HG03439 (cell line): ENCODE measurements at regions not wholly inside any gene's neighbourhood (a gene's known extent, or its start where the extent isn't known, plus 50 kb on each side); places are given as distances from the start of the nearest gene placed in this dataset.

Source experiments
- ATAC-seq: cut with Tn5 transposase; IDR thresholded peaks from one replicate; pipeline ENCODE4 v1.9.1; 2021; ENCODE audit warnings: mild to moderate bottlenecking, moderate library complexity; ENCODE audit not compliant: unreplicated experiment

GRCh38 chr5:105563842-105564241 lies 2001.3 kb upstream of the NUDT12 start:
- no peak for ATAC-seq

GRCh38 chr5:105554568-105555169 lies 1992.1 kb upstream of the NUDT12 start:
- no peak for ATAC-seq

GRCh38 chr5:105544300-105544699 lies 1981.7 kb upstream of the NUDT12 start:
- ATAC-seq: no peak

DNA sequence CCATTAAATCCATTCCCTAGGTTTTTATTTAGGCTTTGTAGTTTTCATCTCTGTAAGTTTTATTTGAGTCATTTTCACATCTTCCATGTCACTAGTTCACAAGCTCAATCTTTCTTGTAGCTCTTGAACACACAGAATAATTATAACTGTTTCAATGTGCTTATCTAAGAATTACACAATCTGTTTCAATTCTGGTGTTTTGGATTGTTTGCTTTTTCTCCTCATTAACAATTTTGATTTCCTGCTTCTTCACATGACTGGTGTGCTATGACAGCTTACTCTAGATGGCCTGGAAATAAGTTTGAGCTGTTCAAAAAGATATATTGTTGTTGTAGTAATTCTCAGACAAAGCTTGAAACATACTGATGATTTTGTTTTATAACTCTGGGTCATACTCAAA lies 1974.1 kb upstream of the NUDT12 start:
- no peak for ATAC-seq

DNA sequence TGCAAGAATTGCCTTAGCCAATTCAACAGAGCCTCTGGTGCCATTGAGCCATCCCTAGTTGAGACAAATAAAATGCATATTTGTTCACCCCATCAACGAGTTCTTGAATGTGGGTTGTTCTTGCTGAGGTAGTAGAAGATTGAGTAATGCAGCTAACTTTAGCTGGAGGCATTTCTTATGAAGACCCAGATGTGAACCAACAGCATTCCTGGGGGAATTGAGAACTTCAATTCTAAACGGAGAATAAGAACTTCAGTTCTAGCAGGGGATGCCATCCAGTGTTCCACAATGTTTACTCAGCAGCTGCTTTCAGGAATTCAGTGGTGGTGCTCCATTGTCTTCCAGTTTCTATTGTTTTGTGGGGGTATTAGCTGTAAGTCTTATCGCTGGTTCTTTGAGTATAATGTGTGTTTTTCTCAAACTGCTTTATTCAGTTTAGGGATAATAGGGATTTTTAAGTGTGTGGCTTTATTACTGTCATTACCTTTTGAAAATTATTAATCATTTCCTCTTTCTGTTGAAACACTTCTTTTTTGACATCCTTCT lies 1968.2 kb upstream of the NUDT12 start:
- no peak for ATAC-seq

- no peak for ATAC-seq
Measured at GRCh38 chr5:105529851-105530250, 1967.3 kb upstream of the NUDT12 start.

- no peak for ATAC-seq
Measured at GRCh38 chr5:105508519-105508918, 1945.9 kb upstream of the NUDT12 start.

DNA sequence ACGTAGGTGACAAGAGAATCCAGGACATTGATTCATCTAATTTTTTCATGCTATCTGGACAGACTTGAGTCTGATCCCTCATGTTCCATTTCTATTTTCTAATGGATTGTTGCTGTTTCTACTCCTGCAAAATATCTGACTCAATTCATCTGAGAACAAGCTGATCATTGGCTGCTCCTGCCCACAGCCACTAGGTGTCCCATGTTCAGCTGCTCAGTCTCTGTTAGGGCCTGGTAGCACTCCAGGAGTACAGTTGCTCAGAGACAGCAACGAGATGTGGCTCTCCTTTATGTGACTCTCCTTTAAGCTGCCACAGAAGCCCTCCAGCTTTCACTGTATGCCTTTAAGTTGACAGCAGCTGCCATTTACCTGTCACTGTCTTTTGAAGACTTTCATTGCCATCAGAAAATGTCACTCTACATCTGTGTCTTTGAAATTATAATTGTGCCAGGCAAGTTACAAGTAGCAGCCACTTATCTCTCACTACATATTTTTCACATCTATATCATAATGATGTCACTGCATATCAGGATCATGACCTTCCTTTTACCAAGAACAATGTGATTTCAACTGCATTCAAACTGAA lies 1944.2 kb upstream of the NUDT12 start:
- ATAC-seq: no peak

- ATAC-seq: no peak
Measured at GRCh38 chr5:105503950-105504349, 1941.4 kb upstream of the NUDT12 start.

GRCh38 chr5:105501315-105501714 lies 1938.7 kb upstream of the NUDT12 start:
- ATAC-seq: no peak

DNA sequence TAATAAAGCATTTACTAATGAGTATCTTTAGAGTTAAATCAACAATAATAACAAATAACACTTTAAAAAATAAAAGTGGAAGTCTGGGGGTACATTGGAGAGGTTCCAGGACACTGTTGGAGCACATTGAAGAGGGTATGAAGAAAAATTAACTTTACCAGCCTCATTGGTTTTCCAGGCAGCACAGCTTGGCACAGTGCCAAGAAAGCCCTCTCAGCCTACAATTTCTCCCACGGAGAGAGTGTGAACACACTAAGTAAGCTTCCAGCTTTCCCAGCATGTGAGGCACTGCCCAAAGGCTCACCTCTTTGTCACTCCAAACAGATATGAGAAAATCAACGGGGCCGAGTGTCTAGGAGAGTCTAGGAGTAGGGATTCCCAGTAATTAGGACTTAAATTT lies 1912.8 kb upstream of the NUDT12 start:
- no peak for ATAC-seq

- no peak for ATAC-seq
Measured at GRCh38 chr5:105462377-105462776, 1899.8 kb upstream of the NUDT12 start.

- ATAC-seq: no peak
Measured at GRCh38 chr5:105460721-105461120, 1898.1 kb upstream of the NUDT12 start.

DNA sequence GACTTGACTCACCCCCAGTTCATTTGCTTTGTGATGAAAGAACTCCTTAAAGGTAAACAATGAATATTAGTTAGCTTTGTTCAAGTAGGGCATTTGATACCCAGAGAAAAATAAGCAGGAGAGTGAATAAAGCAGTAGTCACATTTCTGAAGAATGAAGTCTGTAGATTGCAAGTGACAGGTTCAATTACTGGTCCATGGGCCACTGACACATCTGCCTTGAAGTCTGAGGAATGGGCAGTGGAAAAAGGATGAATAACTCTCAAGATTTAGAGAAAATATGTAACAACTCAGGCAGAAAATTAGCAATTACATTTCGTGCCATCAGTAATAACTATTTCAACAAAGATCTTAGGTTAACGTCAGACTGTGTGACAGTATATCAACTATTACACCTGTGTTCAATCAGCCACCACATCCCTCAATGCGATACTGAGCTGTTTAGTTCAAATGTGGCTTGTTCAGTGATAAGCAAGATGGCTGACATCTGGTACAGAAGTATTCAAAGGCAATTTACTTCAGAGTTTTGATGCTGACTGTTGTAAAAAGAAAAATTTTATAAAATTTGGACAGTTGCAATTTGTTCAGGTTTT lies 1890.7 kb upstream of the NUDT12 start:
- ATAC-seq: no peak

GRCh38 chr5:105448271-105448670 lies 1885.7 kb upstream of the NUDT12 start:
- no peak for ATAC-seq

DNA sequence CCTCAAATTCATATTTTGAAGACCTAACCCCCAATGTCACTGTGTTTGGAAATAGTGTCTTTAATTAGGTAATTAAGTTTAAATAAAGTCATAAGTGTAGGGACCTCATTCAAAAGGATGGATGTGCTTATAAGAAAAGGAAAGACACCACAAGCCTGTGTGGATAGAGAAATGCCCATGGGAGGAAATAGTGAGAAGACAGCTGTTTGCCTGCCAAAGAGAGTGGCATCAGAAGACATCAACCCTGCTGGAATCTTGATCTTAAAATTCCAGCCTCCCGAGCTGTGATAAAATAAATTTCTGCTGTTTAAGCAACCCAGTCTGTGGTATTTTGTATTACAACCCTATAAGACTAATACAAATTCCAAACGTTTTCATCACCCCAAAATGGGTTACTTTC lies 1867.9 kb upstream of the NUDT12 start:
- ATAC-seq: no peak

DNA sequence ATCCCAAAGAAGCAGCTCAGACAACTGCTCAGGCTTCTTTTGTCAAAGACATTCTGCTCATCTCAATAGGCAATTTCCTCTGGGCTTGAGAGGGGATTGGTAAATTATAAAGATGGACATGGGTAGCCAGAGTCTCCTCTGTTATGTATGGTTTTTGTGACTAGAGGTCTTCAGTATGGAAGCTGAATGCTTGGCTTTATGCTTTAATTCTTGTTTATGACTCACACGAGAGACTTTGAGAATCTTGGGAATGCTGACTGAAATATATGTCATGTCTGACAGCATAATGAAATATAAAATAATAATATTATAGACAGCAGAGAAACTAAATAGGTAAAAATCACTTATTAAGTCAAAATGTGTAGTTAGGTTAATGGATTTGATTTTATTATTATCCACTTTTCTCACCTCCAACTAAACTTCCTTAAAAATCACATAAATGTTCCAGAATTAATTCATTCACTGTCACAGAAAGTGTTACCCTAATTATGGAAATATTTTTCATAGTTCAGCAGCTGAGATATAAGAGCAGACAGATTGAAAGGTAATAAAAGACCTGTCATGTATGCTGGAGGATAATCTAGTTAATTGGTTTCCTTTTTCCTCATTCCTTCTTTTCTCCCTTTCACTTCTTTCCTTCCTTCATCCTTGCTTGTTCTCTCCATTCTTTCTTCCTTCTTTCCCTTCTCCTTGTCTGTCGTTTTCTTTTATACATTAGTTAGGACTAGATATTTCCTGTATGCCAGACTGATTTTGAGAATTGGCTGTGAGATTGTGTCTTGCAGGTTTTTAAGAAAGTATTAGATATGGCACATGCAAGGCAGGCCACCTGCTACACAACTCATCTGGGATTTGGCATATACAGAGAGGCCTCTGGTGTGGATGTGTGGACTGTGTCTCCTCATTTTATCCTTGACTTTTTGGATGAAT lies 1866.1 kb upstream of the NUDT12 start:
- no peak for ATAC-seq

DNA sequence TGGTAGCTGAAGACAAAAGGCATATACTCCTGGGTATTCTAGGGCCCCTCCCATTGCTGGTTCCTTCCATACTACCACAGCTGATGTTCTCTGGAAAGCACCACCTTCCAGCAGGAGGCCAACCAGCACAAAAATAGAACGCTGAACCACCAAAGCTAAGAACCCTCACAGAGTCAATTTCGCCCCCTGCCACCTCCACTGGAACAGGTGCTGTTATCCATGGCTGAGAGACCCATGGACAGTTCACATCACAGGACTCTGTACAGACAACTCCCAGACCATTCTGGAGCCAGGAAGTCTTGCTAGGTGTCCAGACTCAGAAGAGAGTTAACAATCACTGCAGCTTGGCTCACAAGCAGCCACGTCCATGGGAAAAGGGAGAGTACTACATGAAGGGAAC lies 1851.5 kb upstream of the NUDT12 start:
- no peak for ATAC-seq

DNA sequence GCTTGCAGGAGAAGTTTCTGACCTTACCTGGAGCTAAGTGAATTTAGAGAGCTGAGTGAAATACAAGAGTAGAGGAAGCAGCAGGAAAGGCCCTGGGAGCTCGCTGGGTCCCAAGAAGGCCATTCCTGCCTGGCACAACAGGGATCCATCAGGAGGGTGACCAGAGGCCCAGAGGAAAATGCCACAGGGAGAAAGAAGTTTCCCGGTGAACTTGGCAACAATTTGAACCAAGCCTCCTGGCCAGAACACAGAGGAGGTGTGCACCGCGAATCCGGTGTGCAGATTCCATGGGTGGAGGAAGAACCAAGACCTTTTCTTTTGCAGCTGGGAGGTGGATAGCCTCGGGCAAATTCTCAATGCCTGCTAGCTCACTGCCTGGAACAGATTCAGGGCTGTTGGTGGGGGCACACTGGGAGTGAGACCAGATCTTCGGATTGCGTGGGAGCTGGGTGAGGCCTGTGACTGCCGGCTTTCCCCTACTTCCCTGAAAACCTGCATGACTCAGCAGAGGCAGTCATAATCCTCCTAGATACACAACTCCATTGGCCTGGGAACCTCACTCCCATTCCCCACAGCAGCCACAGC lies 1850.9 kb upstream of the NUDT12 start:
- no peak for ATAC-seq

GRCh38 chr5:105409695-105410094 lies 1847.1 kb upstream of the NUDT12 start:
- no peak for ATAC-seq

DNA sequence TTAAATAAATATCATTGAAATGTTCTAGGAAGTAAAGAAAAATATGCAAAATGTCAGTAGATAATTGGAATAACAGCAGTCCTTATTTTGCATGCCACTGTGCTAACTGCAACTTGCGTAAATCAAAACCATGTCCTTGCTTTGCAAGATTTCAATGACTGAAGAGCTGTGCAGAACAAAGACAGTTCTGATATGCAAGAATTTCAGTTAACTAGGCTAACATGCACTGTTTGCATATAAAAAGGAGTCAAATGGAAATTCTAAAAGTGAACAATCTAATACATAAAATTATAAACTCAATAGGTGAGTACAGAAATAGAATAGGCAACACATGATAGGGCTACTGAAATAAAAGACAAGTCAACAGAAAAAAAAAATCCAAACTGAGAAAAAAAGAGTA lies 1844.6 kb upstream of the NUDT12 start:
- no peak for ATAC-seq
